GM21619 (cell line): ENCODE measurements at regions not wholly inside any gene's neighbourhood (a gene's known extent, or its start where the extent isn't known, plus 50 kb on each side); places are given as distances from the start of the nearest gene placed in this dataset.
A peak's percentile ranks its signal among the peaks of the same experiment; 100 is the strongest.

Experiments used
- ATAC-seq: cut with Tn5 transposase; IDR thresholded peaks from one replicate; pipeline ENCODE4 v1.9.1; 2021; ENCODE audit not compliant: unreplicated experiment

DNA sequence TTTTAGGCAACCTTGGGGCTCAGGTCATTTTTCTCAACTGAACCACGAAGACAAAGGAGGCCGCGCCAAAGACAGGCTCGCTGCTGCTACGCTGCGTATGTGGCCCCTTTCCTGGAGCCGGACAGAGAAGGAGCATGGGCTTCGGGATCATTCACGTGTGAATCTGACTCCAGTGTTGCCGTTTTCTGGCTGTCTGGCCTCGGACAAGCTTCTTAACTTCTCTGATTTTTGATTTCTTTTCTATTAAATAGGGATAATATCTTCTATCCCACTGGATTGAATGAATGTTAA is 50.8 kb upstream of the ZNF366 start:
- no peak for ATAC-seq

DNA sequence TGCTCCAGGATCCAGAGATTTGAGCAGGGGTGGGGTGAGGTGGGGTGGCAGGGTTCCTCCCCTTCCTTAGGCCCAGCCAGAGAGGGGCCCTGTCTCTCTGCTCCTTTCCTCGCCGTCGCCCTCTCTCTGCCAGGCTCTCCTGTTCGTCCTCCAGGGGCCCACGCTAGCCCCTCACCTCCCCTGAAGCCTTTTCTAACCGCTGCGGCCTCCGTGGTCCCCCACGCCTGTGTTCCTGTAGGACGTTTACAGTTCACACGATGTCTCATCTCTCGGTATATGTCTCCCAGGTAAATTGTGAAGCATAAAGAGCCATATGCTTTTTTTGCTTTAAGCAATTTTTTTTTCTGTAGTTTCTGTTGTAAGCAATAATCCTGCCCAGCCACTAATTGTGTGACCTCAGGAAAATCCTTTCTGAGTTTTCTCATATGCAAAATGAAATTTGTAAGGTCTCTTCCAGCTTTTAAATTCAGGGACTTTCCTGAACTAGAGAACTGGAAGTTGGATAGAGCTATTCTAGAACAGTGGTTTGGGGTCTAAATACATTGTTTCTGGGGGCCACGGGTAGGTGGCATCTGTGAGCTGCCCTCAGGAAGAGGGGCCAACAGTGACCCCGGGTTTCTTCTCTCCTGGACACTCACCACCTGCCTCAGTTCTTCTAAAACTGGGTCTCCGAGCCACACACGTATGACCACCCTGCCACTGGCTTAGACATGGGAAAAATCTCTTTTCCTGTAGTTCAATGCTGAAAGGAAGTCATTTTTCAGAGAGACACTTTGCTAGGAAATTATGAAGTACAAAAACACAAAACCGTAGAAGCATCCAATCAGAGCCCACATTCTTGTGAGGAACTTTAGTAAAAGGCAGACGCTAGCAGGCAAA is 50.2 kb upstream of the ZNF366 start:
- peak; percentile 3 for ATAC-seq
